ENCODE measurements at regions not wholly inside any gene's neighbourhood (a gene's known extent, or its start where the extent isn't known, plus 50 kb on each side); places are given as distances from the start of the nearest gene placed in this dataset.

DNA sequence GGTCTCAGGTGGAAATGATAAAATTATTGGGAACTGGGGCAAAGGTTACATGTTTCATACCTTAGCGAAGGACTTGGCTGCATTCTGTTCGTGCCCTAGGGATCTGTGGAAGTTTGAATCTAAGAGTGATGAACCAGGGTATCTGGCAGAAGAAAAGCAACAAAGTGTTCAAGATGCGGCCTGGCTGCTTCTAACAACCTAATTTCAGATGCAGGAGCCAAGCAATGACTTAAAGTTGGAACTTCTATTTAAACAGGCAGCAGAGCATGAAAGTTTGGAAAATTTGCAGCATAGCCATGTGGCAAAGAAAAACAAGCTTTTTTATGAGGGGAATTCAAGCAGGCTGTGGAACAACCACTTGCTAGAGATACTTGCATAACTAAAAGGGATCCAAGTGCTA lies 73.5 kb downstream of the CD24 start:
- no peak overlapping the region for H3K27ac ChIP-seq (ENCODE audit: low read depth, low read length)
- no peaks in the 10 kb centered on the region for H3K27me3 ChIP-seq (ENCODE audit: control insufficient read depth, insufficient read depth, low read length)
- no peak for DNase-seq (ENCODE audit: low read depth, low spot score)
- TF ChIP-seq, protein P1, sequence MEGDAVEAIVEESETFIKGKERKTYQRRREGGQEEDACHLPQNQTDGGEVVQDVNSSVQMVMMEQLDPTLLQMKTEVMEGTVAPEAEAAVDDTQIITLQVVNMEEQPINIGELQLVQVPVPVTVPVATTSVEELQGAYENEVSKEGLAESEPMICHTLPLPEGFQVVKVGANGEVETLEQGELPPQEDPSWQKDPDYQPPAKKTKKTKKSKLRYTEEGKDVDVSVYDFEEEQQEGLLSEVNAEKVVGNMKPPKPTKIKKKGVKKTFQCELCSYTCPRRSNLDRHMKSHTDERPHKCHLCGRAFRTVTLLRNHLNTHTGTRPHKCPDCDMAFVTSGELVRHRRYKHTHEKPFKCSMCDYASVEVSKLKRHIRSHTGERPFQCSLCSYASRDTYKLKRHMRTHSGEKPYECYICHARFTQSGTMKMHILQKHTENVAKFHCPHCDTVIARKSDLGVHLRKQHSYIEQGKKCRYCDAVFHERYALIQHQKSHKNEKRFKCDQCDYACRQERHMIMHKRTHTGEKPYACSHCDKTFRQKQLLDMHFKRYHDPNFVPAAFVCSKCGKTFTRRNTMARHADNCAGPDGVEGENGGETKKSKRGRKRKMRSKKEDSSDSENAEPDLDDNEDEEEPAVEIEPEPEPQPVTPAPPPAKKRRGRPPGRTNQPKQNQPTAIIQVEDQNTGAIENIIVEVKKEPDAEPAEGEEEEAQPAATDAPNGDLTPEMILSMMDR (IDR thresholded peaks at IDR 0.05; ENCODE audit: low read depth, low read length): no peak
- CTCF ChIA-PET: no interaction called here
- H3K4me3 ChIP-seq (ENCODE audit: low read depth, low read length): no peak overlapping the region
- H3K9me3 ChIP-seq (ENCODE audit: control insufficient read depth, insufficient read depth, low read length): no peaks in the 10 kb centered on the region
- POLR2A ChIA-PET: no interaction called here

DNA sequence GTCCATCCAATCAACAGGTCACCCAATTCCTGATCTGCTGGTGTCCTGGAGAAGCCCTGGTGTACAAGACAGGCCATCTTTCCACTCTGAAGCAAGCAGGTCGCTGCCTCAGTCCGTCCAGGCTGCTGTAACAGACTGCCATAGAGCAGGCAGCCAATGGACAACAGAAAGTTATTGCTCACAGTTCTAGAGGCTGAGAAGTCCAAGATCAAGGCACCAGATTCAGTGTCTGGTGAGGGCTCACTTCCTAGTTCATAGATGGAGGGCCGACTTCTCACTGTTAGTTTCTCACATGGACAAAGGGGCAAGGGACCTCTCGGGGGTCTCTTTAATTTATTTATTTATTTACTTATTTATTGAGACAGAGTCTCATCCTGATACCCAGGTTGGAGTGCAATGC lies 74.8 kb downstream of the CD24 start:
- ChIA-PET CTCF (no interaction called here), POLR2A (no interaction called here)

DNA sequence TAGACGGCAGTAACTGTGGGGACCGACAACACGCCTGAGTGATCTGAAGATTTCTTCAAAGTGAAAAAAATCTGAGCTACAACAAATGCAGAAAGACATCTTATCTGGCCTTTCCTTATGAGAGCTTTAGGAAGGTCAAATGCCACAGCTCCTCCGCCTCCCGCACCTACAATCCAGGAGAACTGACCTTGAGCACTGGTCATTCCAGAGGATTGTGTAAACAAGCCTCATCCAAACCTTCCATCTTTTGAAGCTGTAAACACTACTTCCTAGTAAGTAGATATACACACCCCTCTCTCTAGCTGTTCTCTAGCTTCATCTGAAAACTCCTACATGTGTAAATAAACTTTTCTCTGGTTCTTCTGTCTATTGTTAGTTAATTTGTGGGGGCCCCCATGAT lies 76.9 kb downstream of the CD24 start:
- Histone ChIP-seq H3K4me3 (ENCODE audit: low read depth, low read length) (no peak overlapping the region), H3K9me3 (ENCODE audit: control insufficient read depth, insufficient read depth, low read length) (no peaks in the 10 kb centered on the region), H3K27me3 (ENCODE audit: control insufficient read depth, insufficient read depth, low read length) (no peaks in the 10 kb centered on the region), H3K27ac (ENCODE audit: low read depth, low read length) (no peak overlapping the region)
- no peak for DNase-seq (ENCODE audit: low read depth, low spot score)
- ChIA-PET POLR2A (no interaction called here), CTCF (interaction anchor here (0.7 to 1.2 kb wide), 2 partner anchors 352 to 558 kb away, joined by 3 to 4 read pairs; no protein-coding TSS in a partner anchor)
- TF ChIP-seq, protein P1 (IDR thresholded peaks at IDR 0.05; ENCODE audit: low read depth, low read length): no peak

More for the DNA sequence above, 74.8 kb downstream of the CD24 start:
- no peaks in the 10 kb centered on the region for H3K27me3 ChIP-seq (ENCODE audit: control insufficient read depth, insufficient read depth, low read length)
- H3K4me3 ChIP-seq (ENCODE audit: low read depth, low read length): no peak overlapping the region
- no peak for DNase-seq (ENCODE audit: low read depth, low spot score)
- TF ChIP-seq, protein P1 (IDR thresholded peaks at IDR 0.05; ENCODE audit: low read depth, low read length): no peak
- no peaks in the 10 kb centered on the region for H3K9me3 ChIP-seq (ENCODE audit: control insufficient read depth, insufficient read depth, low read length)
- H3K27ac ChIP-seq (ENCODE audit: low read depth, low read length): no peak overlapping the region

DNA sequence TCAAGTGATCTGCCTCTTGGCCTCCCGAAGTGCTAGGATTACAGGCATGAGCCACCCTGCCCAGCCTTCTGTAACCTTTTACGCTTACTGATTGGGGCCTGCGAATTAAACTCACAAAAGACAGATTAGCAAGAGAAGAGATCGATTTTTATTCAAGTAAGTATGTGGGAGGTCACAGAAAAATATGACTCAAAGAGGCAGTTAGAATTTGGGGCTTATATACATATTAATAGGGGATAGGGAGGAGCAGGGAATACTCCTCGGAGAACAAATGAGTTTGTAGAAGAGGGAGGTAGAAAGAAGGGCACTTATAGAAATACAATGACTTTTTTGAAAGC lies 78.9 kb downstream of the CD24 start:
- ChIA-PET CTCF (no interaction called here), POLR2A (no interaction called here)
- DNase-seq (ENCODE audit: low read depth, low spot score): no peak
- Histone ChIP-seq H3K27me3 (ENCODE audit: control insufficient read depth, insufficient read depth, low read length) (no peaks in the 10 kb centered on the region), H3K9me3 (ENCODE audit: control insufficient read depth, insufficient read depth, low read length) (no peaks in the 10 kb centered on the region), H3K27ac (ENCODE audit: low read depth, low read length) (no peak overlapping the region), H3K4me3 (ENCODE audit: low read depth, low read length) (no peak overlapping the region)
- TF ChIP-seq, protein P1 (IDR thresholded peaks at IDR 0.05; ENCODE audit: low read depth, low read length): no peak

DNA sequence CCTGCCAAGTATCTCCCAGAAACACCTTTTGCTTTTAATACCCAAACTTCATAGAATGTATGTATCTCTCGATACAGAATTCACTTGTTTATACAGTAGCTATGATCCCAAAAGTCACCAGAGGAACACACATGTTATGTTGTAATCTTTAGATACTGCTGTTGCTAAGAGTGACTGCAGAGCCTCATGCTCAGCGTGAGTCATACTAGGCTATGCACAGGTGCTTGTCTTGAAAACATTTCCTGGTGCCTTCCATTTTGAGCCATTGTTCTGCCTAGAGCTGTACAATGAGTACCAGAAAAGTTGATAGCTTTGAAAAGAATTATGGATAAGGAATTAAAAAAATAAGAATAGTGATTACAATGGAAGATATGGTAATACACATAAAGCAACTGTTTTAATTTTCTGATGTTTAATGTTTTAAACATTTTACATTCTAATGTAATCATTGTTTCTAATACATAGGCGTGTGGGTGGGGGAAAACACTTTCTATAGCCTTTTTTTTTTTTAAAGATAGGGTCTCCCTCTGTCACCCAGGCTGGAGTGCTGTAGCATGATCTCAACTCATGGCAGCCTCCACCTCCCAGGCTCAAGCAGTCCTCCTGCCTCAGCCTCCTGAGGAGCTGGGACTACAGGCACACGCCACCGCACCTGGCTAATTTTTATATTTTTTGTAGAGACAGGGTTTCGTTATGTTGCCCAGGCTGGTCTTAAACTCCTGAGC lies 79.4 kb downstream of the CD24 start:
- DNase-seq (ENCODE audit: low read depth, low spot score): no peak
- CTCF ChIA-PET: no interaction called here
- H3K27me3 ChIP-seq (ENCODE audit: control insufficient read depth, insufficient read depth, low read length): no peaks in the 10 kb centered on the region
- no peak overlapping the region for H3K27ac ChIP-seq (ENCODE audit: low read depth, low read length)
- no peaks in the 10 kb centered on the region for H3K9me3 ChIP-seq (ENCODE audit: control insufficient read depth, insufficient read depth, low read length)
- TF ChIP-seq, protein P1 (IDR thresholded peaks at IDR 0.05; ENCODE audit: low read depth, low read length): no peak
- no peak overlapping the region for H3K4me3 ChIP-seq (ENCODE audit: low read depth, low read length)
- POLR2A ChIA-PET: no interaction called here
